ENCODE measurements at regions not wholly inside any gene's neighbourhood (a gene's known extent, or its start where the extent isn't known, plus 50 kb on each side); places are given as distances from the start of the nearest gene placed in this dataset.

GRCh38 chr1:213702703-213703102 is 285.1 kb upstream of the PROX1 start:
- TF ChIP-seq EZH2 (IDR thresholded peaks at IDR 0.05; ENCODE audit: borderline replicate concordance, insufficient read depth, low read depth, low read length, poor library complexity, severe bottlenecking) = no peak
- TF ChIP-seq CTCF (IDR thresholded peaks at IDR 0.05) = no peak

All from B cell (primary cell).